Osteoblast (primary cell): ENCODE measurements at regions not wholly inside any gene's neighbourhood (a gene's known extent, or its start where the extent isn't known, plus 50 kb on each side); places are given as distances from the start of the nearest gene placed in this dataset.

Experiments used
- DNase-seq: peaks from one replicate; pipeline ENCODE4 v3.0.0; 2011; ENCODE audit warnings: low spot score, mixed read lengths; ENCODE audit not compliant: insufficient read length; ENCODE audit errors: missing footprints
- H2AFZ ChIP-seq: 2 replicates; pipeline ENCODE4 v1.6.0; 2011; ENCODE audit warnings: mild to moderate bottlenecking, low read length
- H3K27ac ChIP-seq: 2 replicates; pipeline ENCODE4 v1.5.1; 2011; ENCODE audit warnings: mild to moderate bottlenecking, low read depth, low read length, moderate library complexity
- H3K27me3 ChIP-seq: 2 replicates; pipeline ENCODE4 v1.6.0; 2012; ENCODE audit warnings: mild to moderate bottlenecking, control low read depth, inconsistent platforms, low read length, moderate library complexity; ENCODE audit not compliant: insufficient read depth
- H3K36me3 ChIP-seq: 2 replicates; pipeline ENCODE4 v1.5.1; 2011; ENCODE audit warnings: mild to moderate bottlenecking, low read length, control low read depth, moderate library complexity; ENCODE audit not compliant: insufficient read depth
- H3K4me1 ChIP-seq: 2 replicates; pipeline ENCODE4 v1.5.1; 2011; ENCODE audit warnings: mild to moderate bottlenecking, low read length, control low read depth, moderate library complexity; ENCODE audit not compliant: insufficient read depth
- H3K4me2 ChIP-seq: 2 replicates; pipeline ENCODE4 v1.6.0; 2011; ENCODE audit warnings: mild to moderate bottlenecking, low read length; ENCODE audit not compliant: insufficient read depth
- H3K4me3 ChIP-seq: fragments of 200-600 bp; sonication (generic); 3 replicates; pipeline ENCODE4 v1.5.1; 2012; ENCODE audit warnings: mild to moderate bottlenecking, low read length, inconsistent platforms; ENCODE audit not compliant: insufficient read depth
- H3K79me2 ChIP-seq: 2 replicates; pipeline ENCODE4 v1.6.0; 2012; ENCODE audit warnings: mild to moderate bottlenecking, low read length, control low read depth, inconsistent platforms; ENCODE audit not compliant: insufficient read depth
- H3K9me3 ChIP-seq: 2 replicates; pipeline ENCODE4 v1.5.1; 2011; ENCODE audit warnings: low read depth, low read length, control low read depth
- H4K20me1 ChIP-seq: 2 replicates; pipeline ENCODE4 v1.6.0; 2012; ENCODE audit warnings: mild to moderate bottlenecking, low read length, control low read depth; ENCODE audit not compliant: insufficient read depth
- TF ChIP-seq, protein P1 (sequence below): IDR thresholded peaks from 2 replicates; pipeline ENCODE4 v1.5.1; 2011; ENCODE audit warnings: mild to moderate bottlenecking, low read depth, low read length, moderate library complexity; ENCODE audit errors: extremely low read depth

DNA sequence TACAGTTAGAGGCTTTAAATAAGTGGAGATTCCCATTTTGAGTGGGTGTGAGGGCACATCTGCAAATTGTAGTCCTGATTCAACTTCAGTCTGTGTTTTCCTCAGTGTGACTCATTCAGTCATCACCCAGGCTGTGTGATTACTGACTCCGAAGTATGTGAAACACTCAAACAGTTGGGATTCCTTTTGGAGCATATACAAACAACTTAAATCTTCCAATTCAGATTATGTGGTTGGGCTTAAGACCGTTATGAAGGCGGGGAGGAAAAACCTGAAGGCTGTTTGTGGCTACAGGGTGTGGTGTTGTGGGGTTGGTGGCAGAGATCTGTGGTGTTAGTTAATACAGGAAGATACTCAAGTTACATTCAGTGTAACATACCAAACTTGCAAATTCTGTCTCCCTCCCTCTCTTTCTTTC is 259.7 kb upstream of the FERD3L start:
- Histone ChIP-seq H3K4me2 (peak overlapping the region; percentile 75), H3K36me3 (no peaks in the 10 kb centered on the region), H2AFZ (no peak overlapping the region), H3K9me3 (no peaks in the 10 kb centered on the region), H3K27ac (peak overlapping the region; percentile 92), H3K4me3 (peak overlapping the region; percentile 46), H3K27me3 (no peaks in the 10 kb centered on the region), H4K20me1 (no peaks in the 10 kb centered on the region), H3K4me1 (peaks cover 23% of the 10 kb centered on the region), H3K79me2 (no peaks in the 10 kb centered on the region)
- TF ChIP-seq, protein P1, sequence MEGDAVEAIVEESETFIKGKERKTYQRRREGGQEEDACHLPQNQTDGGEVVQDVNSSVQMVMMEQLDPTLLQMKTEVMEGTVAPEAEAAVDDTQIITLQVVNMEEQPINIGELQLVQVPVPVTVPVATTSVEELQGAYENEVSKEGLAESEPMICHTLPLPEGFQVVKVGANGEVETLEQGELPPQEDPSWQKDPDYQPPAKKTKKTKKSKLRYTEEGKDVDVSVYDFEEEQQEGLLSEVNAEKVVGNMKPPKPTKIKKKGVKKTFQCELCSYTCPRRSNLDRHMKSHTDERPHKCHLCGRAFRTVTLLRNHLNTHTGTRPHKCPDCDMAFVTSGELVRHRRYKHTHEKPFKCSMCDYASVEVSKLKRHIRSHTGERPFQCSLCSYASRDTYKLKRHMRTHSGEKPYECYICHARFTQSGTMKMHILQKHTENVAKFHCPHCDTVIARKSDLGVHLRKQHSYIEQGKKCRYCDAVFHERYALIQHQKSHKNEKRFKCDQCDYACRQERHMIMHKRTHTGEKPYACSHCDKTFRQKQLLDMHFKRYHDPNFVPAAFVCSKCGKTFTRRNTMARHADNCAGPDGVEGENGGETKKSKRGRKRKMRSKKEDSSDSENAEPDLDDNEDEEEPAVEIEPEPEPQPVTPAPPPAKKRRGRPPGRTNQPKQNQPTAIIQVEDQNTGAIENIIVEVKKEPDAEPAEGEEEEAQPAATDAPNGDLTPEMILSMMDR: no peak
- peak; percentile 73 for DNase-seq

DNA sequence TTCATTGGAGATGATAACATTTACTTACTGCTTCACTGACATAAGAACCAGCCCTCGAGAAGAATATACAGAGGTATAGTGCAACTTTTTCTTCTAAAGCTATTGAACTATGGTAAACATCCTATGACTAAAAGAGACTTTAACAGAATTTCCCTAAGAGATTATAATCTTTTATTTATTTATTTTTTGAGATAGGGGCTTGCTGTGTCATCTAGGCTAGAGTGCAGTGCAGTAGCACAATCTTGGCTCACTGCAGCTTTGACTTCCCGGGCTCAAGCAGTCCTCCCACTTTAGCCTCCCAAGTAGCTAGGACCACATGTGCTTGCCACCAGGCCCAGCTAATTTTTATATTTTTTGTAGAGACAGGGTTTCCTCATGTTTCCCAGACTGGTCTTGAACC is 258.5 kb upstream of the FERD3L start:
- Histone ChIP-seq H3K36me3 (no peaks in the 10 kb centered on the region), H3K4me3 (no peak overlapping the region), H3K27me3 (no peaks in the 10 kb centered on the region), H2AFZ (no peak overlapping the region), H3K4me1 (peaks cover 19% of the 10 kb centered on the region), H3K9me3 (no peaks in the 10 kb centered on the region), H3K27ac (no peak overlapping the region), H3K4me2 (no peak overlapping the region), H4K20me1 (no peaks in the 10 kb centered on the region), H3K79me2 (no peaks in the 10 kb centered on the region)
- no peak for DNase-seq
- TF ChIP-seq, protein P1: no peak

DNA sequence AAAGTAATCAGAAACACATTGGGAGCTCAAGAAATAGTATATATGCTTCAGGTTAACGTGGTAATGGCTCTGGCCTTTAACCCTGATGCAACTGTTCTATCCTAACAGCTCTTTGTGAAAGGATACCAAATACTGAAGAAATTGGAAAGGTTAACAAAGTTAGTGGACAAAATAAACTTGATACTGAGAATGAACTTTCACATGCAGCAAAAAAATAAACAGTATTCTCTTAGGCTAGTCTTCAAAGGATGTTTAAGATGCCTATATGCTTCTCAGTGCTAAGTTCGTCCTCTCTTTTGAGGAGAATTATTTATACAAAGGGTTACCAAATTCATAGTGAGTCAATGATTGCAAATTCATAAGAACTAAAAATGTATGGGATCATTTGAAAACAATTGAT is 256.2 kb upstream of the FERD3L start:
- Histone ChIP-seq H3K4me3 (no peak overlapping the region), H2AFZ (no peak overlapping the region), H3K4me2 (no peak overlapping the region), H3K4me1 (peaks cover 30% of the 10 kb centered on the region), H4K20me1 (no peaks in the 10 kb centered on the region), H3K36me3 (no peaks in the 10 kb centered on the region), H3K27me3 (no peaks in the 10 kb centered on the region), H3K79me2 (no peaks in the 10 kb centered on the region), H3K27ac (no peak overlapping the region), H3K9me3 (no peaks in the 10 kb centered on the region)
- DNase-seq: no peak
- TF ChIP-seq, protein P1: no peak

DNA sequence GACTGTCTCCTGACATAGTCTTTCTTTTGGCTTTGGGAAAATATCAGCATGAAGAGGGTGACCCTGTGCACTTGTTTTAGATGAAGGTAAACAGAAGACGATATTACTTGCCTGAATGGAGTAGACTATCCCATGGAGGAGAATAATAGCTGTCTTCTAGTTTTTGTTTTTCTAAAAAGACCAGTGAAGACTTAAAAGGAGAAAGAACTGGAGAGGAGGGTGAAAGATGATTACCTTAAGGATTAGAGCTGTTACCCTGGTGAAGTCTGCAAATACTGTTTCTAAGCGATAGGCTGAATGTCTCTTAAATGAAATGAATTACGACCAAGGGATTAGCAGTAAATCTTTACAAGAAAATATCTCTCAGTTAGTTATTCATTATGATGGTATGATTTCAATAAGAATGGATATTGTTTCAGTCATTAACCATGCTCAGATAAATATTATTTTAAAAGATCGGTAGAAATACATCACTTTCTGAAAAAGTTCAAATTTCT is 255.6 kb upstream of the FERD3L start:
- no peaks in the 10 kb centered on the region for H3K79me2 ChIP-seq
- no peaks in the 10 kb centered on the region for H4K20me1 ChIP-seq
- no peaks in the 10 kb centered on the region for H3K27me3 ChIP-seq
- no peaks in the 10 kb centered on the region for H3K9me3 ChIP-seq
- H3K36me3 ChIP-seq: no peaks in the 10 kb centered on the region
- no peak for DNase-seq
- H3K27ac ChIP-seq: no peak overlapping the region
- H3K4me3 ChIP-seq: no peak overlapping the region
- no peak overlapping the region for H2AFZ ChIP-seq
- H3K4me2 ChIP-seq: no peak overlapping the region
- H3K4me1 ChIP-seq: peaks cover 27% of the 10 kb centered on the region
- TF ChIP-seq, protein P1: no peak
